ENCODE measurements at regions not wholly inside any gene's neighbourhood (a gene's known extent, or its start where the extent isn't known, plus 50 kb on each side); places are given as distances from the start of the nearest gene placed in this dataset.
"Not testable (repeated sequence)": the region's sequence is repeated elsewhere in the genome, so short reads cannot be mapped to it uniquely, and the experiment has no call there.

- DNase-seq: no peak
Observed at GRCh38 chr2:239558661-239559060, 157.8 kb upstream of the HDAC4 start.

- no peak for DNase-seq
Observed at GRCh38 chr2:239557516-239557915, 156.7 kb upstream of the HDAC4 start.

GRCh38 chr2:239555571-239555905 is 154.7 kb upstream of the HDAC4 start:
- DNase-seq: no peak

GRCh38 chr2:239554766-239555570 is 154.1 kb upstream of the HDAC4 start:
- no peak for DNase-seq

- no peak for DNase-seq
Observed at GRCh38 chr2:239553376-239554000, 152.7 kb upstream of the HDAC4 start.

- DNase-seq: no peak
Observed at GRCh38 chr2:239552213-239552926, 151.6 kb upstream of the HDAC4 start.

- no peak for DNase-seq
Observed at GRCh38 chr2:239551206-239551605, 150.4 kb upstream of the HDAC4 start.

- DNase-seq: no peak
Observed at GRCh38 chr2:239550357-239550756, 149.5 kb upstream of the HDAC4 start.

- no peak for DNase-seq
Observed at GRCh38 chr2:239549711-239550255, 149.0 kb upstream of the HDAC4 start.

GRCh38 chr2:239548965-239549595 is 148.3 kb upstream of the HDAC4 start:
- no peak for DNase-seq

GRCh38 chr2:239548451-239548871 is 147.6 kb upstream of the HDAC4 start:
- peak; percentile 71 to 75 for DNase-seq

GRCh38 chr2:239547140-239547539 is 146.3 kb upstream of the HDAC4 start:
- DNase-seq: not testable (repeated sequence)

GRCh38 chr2:239546541-239546940 is 145.7 kb upstream of the HDAC4 start:
- no peak for DNase-seq

- no peak for DNase-seq
Observed at GRCh38 chr2:239545741-239546392, 145.0 kb upstream of the HDAC4 start.

GRCh38 chr2:239544918-239545465 is 144.2 kb upstream of the HDAC4 start:
- DNase-seq: peak; percentile 52 to 62

GRCh38 chr2:239544143-239544917 is 143.5 kb upstream of the HDAC4 start:
- DNase-seq: no peak

- no peak for DNase-seq
Observed at GRCh38 chr2:239543702-239544101, 142.9 kb upstream of the HDAC4 start.

GRCh38 chr2:239540174-239540573 is 139.4 kb upstream of the HDAC4 start:
- DNase-seq: no peak

GRCh38 chr2:239539776-239540100 is 138.9 kb upstream of the HDAC4 start:
- no peak for DNase-seq

- DNase-seq: no peak
Observed at GRCh38 chr2:239539083-239539775, 138.4 kb upstream of the HDAC4 start.
